ENCODE measurements at regions not wholly inside any gene's neighbourhood (a gene's known extent, or its start where the extent isn't known, plus 50 kb on each side); places are given as distances from the start of the nearest gene placed in this dataset.

DNA sequence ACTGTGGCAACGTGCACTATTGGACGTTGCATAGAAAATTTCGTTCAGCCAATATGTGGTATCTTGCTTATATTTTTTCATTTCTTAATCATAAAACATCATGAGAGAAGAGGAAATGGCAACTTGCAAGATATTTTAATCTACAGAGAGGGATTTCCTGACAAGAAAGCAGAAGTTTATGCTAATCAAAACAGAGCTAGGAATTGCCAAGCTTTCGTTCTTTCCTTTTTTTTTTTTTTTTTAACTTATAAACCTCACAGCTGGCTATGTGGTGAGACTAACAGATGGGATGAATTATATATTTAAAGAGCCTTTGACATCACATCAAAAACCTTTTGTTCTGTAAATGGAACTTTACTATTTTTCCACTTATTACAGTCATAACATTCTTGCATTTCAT lies 1136.9 kb upstream of the TMEFF2 start:
- TF ChIP-seq, protein P1, sequence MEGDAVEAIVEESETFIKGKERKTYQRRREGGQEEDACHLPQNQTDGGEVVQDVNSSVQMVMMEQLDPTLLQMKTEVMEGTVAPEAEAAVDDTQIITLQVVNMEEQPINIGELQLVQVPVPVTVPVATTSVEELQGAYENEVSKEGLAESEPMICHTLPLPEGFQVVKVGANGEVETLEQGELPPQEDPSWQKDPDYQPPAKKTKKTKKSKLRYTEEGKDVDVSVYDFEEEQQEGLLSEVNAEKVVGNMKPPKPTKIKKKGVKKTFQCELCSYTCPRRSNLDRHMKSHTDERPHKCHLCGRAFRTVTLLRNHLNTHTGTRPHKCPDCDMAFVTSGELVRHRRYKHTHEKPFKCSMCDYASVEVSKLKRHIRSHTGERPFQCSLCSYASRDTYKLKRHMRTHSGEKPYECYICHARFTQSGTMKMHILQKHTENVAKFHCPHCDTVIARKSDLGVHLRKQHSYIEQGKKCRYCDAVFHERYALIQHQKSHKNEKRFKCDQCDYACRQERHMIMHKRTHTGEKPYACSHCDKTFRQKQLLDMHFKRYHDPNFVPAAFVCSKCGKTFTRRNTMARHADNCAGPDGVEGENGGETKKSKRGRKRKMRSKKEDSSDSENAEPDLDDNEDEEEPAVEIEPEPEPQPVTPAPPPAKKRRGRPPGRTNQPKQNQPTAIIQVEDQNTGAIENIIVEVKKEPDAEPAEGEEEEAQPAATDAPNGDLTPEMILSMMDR (IDR thresholded peaks at IDR 0.05) = no peak
- no peak for TF ChIP-seq POLR2AphosphoS5 (IDR thresholded peaks at IDR 0.05)
- no peak for TF ChIP-seq POLR2A (IDR thresholded peaks at IDR 0.05)

Measured in breast epithelium (tissue), 3 donors.